ENCODE measurements at regions not wholly inside any gene's neighbourhood (a gene's known extent, or its start where the extent isn't known, plus 50 kb on each side); places are given as distances from the start of the nearest gene placed in this dataset.
"Not testable (repeated sequence)": the region's sequence is repeated elsewhere in the genome, so short reads cannot be mapped to it uniquely, and the experiment has no call there.

DNA sequence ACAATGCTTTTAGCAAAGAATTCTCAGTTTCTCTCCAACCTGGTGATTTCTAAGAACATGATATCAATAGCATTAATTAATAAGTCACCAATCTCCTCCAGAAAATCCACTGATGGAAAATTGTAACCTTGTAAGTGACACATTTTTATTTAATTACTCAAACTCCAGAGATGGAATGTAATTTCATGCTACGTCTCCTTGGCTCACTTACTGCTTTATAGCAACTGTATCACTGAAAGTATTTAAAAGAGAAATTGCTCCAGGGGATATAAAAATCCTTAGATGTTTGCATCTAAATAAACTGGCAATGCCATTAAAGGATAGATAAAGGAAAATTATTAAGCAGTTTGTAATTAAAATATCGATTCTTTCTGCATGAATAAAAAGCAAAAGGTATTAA is 325.4 kb downstream of the TSN start:
- H3K27me3 ChIP-seq (ENCODE audit: insufficient read depth, low read depth): peaks cover 66% of the 10 kb centered on the region
- H3K27ac ChIP-seq: no peak overlapping the region
- H3K9me2 ChIP-seq (ENCODE audit: insufficient read depth): no peaks in the 10 kb centered on the region
- DNase-seq: no peak
- no peaks in the 10 kb centered on the region for H3K4me1 ChIP-seq (replicated peaks; ENCODE audit: insufficient read depth)
- H4K20me1 ChIP-seq (ENCODE audit: insufficient read depth): no peaks in the 10 kb centered on the region
- no peak overlapping the region for H3K4me2 ChIP-seq
- ChIA-PET POLR2A (ENCODE audit: unreplicated experiment) (no interaction called here), CTCF (interaction anchor here (0.7 kb wide), 1 partner anchor 171 kb away, joined by 3 read pairs; no protein-coding TSS in a partner anchor)
- no peaks in the 10 kb centered on the region for H3F3A ChIP-seq (ENCODE audit: insufficient read depth, low read depth)
- intact Hi-C loops (cut with micrococcal nuclease; ENCODE audit: unreplicated experiment): no loop called here
- no TSS peak for BruUV-seq (replicated peaks)
- H3K36me3 ChIP-seq (ENCODE audit: low read depth): no peaks in the 10 kb centered on the region
- H2AFZ ChIP-seq: no peak overlapping the region
- no peak overlapping the region for H3K4me3 ChIP-seq
- no peak for TF ChIP-seq EZH2 (IDR thresholded peaks at IDR 0.05; ENCODE audit: low read depth)
- TF ChIP-seq, protein P1, sequence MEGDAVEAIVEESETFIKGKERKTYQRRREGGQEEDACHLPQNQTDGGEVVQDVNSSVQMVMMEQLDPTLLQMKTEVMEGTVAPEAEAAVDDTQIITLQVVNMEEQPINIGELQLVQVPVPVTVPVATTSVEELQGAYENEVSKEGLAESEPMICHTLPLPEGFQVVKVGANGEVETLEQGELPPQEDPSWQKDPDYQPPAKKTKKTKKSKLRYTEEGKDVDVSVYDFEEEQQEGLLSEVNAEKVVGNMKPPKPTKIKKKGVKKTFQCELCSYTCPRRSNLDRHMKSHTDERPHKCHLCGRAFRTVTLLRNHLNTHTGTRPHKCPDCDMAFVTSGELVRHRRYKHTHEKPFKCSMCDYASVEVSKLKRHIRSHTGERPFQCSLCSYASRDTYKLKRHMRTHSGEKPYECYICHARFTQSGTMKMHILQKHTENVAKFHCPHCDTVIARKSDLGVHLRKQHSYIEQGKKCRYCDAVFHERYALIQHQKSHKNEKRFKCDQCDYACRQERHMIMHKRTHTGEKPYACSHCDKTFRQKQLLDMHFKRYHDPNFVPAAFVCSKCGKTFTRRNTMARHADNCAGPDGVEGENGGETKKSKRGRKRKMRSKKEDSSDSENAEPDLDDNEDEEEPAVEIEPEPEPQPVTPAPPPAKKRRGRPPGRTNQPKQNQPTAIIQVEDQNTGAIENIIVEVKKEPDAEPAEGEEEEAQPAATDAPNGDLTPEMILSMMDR (conservative IDR thresholded peaks at IDR 0.05): no peak
- no peaks in the 10 kb centered on the region for H3K9me3 ChIP-seq (ENCODE audit: insufficient read depth, low read depth)
- no peaks in the 10 kb centered on the region for H3K79me2 ChIP-seq (ENCODE audit: low read depth)

DNA sequence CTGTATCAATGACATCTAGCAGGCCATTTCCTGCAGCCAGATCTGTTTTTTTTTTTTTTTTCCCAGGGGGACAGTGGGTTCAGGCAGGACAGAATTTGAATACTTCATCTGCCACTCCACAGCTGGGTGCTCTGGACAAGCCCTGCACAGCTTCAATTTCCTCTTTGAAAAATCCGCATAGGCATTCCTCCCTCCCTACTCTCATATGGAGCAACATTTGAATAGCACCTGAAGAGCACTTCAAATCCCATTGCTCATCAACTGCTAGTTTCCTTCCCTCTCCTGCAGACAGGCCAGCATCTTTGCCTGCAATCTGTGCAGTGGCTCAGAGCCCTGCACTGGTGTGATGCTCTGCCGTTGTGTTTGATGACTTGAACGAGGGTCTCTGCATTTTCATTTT is 326.3 kb downstream of the TSN start:
- no TSS peak for BruUV-seq (replicated peaks)
- H3K4me2 ChIP-seq: no peak overlapping the region
- H4K20me1 ChIP-seq (ENCODE audit: insufficient read depth): no peaks in the 10 kb centered on the region
- no peak overlapping the region for H3K27ac ChIP-seq
- no peak for DNase-seq
- H3K79me2 ChIP-seq (ENCODE audit: low read depth): no peaks in the 10 kb centered on the region
- H3K27me3 ChIP-seq (ENCODE audit: insufficient read depth, low read depth): peaks cover 58% of the 10 kb centered on the region
- ChIA-PET POLR2A (ENCODE audit: unreplicated experiment) (no interaction called here), CTCF (interaction anchor here (0.7 kb wide), 1 partner anchor 172 kb away, joined by 3 read pairs; no protein-coding TSS in a partner anchor)
- TF ChIP-seq EZH2 (IDR thresholded peaks at IDR 0.05; ENCODE audit: low read depth): no peak
- TF ChIP-seq, protein P1 (conservative IDR thresholded peaks at IDR 0.05): no peak
- H3K36me3 ChIP-seq (ENCODE audit: low read depth): no peaks in the 10 kb centered on the region
- H3F3A ChIP-seq (ENCODE audit: insufficient read depth, low read depth): no peaks in the 10 kb centered on the region
- no peak overlapping the region for H2AFZ ChIP-seq
- H3K4me3 ChIP-seq: no peak overlapping the region
- no peaks in the 10 kb centered on the region for H3K9me3 ChIP-seq (ENCODE audit: insufficient read depth, low read depth)
- intact Hi-C loops (cut with micrococcal nuclease; ENCODE audit: unreplicated experiment): no loop called here
- no peaks in the 10 kb centered on the region for H3K9me2 ChIP-seq (ENCODE audit: insufficient read depth)
- no peaks in the 10 kb centered on the region for H3K4me1 ChIP-seq (replicated peaks; ENCODE audit: insufficient read depth)

DNA sequence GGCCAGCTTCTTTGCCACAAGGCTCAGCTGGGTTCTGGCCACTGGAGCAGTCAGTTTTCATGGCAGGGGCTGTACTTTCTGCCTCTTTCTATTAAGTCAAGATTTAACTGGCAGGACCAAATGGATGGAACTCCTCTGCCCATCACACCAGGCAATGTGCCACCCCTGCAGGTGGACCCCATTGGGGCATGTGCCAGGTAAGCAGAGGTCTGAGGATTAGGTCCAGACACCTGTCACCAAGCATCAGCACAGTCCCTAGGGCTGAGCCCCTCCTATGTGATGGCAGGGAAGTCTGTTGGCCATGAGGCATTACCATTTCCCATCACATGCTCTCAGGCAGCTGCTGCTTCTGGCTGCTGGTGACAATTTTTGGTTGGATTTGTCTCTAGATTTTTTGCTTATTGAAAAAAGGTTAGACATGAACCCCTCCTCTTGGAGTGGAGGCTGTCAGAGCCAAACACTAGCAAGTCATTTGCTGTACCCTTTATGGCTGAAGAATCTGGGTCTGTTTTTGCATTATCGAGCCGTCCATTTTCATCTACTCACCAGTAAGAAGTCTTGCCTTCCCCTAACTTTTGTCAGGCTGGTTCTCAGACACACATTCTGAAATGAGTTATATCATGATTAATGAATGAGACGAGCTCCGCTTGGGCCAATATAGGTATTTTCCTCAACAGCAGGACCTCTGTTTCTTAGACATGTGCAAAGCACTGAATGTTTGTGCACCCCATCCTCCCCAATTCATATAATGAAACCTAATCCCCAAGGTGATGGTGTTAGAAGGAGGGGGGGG is 328.0 kb downstream of the TSN start:
- ChIA-PET CTCF (no interaction called here), POLR2A (ENCODE audit: unreplicated experiment) (no interaction called here)
- no peaks in the 10 kb centered on the region for H3K9me2 ChIP-seq (ENCODE audit: insufficient read depth)
- H2AFZ ChIP-seq: no peak overlapping the region
- H3K4me1 ChIP-seq (replicated peaks; ENCODE audit: insufficient read depth): no peaks in the 10 kb centered on the region
- no peaks in the 10 kb centered on the region for H4K20me1 ChIP-seq (ENCODE audit: insufficient read depth)
- H3K79me2 ChIP-seq (ENCODE audit: low read depth): no peaks in the 10 kb centered on the region
- no peak for TF ChIP-seq EZH2 (IDR thresholded peaks at IDR 0.05; ENCODE audit: low read depth)
- TF ChIP-seq, protein P1 (conservative IDR thresholded peaks at IDR 0.05): no peak
- peaks cover 47% of the 10 kb centered on the region for H3K27me3 ChIP-seq (ENCODE audit: insufficient read depth, low read depth)
- no peaks in the 10 kb centered on the region for H3K36me3 ChIP-seq (ENCODE audit: low read depth)
- H3F3A ChIP-seq (ENCODE audit: insufficient read depth, low read depth): no peaks in the 10 kb centered on the region
- no peak for DNase-seq
- no TSS peak for BruUV-seq (replicated peaks)
- no peak overlapping the region for H3K4me2 ChIP-seq
- intact Hi-C loops (cut with micrococcal nuclease; ENCODE audit: unreplicated experiment): no loop called here
- no peak overlapping the region for H3K4me3 ChIP-seq
- H3K27ac ChIP-seq: no peak overlapping the region
- H3K9me3 ChIP-seq (ENCODE audit: insufficient read depth, low read depth): no peaks in the 10 kb centered on the region

DNA sequence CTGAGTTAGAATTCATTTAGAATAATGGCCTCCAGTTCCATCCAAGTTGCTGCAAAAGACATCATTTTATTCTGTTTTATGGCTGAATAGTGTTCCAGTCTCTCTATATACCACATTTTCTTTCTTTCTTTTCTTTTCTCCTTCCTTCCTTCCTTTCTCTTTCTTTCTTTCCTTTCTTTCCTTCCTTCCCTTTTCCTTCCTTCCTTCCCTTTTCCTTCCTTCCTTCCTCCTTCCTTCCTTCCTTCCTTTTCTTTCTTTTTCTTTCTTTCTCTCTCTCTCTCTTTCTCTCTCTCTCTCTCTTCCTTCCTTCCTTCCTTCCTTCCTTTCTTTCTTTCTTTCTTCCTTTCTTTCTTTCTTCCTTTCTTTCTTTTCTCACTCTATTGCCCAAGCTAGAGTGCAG is 330.2 kb downstream of the TSN start:
- peaks cover 25% of the 10 kb centered on the region for H3K27me3 ChIP-seq (ENCODE audit: insufficient read depth, low read depth)
- POLR2A ChIA-PET (ENCODE audit: unreplicated experiment); H3K4me1 ChIP-seq (replicated peaks; ENCODE audit: insufficient read depth); H3K9me2 ChIP-seq (ENCODE audit: insufficient read depth); BruUV-seq (replicated peaks); intact Hi-C loops (cut with micrococcal nuclease; ENCODE audit: unreplicated experiment); H4K20me1 ChIP-seq (ENCODE audit: insufficient read depth); H3K79me2 ChIP-seq (ENCODE audit: low read depth); H3K36me3 ChIP-seq (ENCODE audit: low read depth); H2AFZ ChIP-seq; H3K27ac ChIP-seq; H3K9me3 ChIP-seq (ENCODE audit: insufficient read depth, low read depth); H3K4me2 ChIP-seq; DNase-seq; CTCF ChIA-PET; H3F3A ChIP-seq (ENCODE audit: insufficient read depth, low read depth); H3K4me3 ChIP-seq: not testable (repeated sequence)

All from PC-9 (cell line).